ENCODE measurements at regions not wholly inside any gene's neighbourhood (a gene's known extent, or its start where the extent isn't known, plus 50 kb on each side); places are given as distances from the start of the nearest gene placed in this dataset.

GRCh38 chr2:30394096-30394495, 53.0 kb upstream of the LCLAT1 start:
- no peak for DNase-seq (ENCODE audit: low spot score)
- TF ChIP-seq, protein P1, sequence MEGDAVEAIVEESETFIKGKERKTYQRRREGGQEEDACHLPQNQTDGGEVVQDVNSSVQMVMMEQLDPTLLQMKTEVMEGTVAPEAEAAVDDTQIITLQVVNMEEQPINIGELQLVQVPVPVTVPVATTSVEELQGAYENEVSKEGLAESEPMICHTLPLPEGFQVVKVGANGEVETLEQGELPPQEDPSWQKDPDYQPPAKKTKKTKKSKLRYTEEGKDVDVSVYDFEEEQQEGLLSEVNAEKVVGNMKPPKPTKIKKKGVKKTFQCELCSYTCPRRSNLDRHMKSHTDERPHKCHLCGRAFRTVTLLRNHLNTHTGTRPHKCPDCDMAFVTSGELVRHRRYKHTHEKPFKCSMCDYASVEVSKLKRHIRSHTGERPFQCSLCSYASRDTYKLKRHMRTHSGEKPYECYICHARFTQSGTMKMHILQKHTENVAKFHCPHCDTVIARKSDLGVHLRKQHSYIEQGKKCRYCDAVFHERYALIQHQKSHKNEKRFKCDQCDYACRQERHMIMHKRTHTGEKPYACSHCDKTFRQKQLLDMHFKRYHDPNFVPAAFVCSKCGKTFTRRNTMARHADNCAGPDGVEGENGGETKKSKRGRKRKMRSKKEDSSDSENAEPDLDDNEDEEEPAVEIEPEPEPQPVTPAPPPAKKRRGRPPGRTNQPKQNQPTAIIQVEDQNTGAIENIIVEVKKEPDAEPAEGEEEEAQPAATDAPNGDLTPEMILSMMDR (conservative IDR thresholded peaks at IDR 0.05; ENCODE audit: low read depth), result no peak
- CTCF ChIA-PET, result no interaction called here
- POLR2A ChIA-PET (ENCODE audit: low non-redundant PET), result no interaction called here
- H3K27ac ChIP-seq, result no peak overlapping the region

- no peak overlapping the region for H3K27ac ChIP-seq
- DNase-seq (ENCODE audit: low spot score), result no peak
- CTCF ChIA-PET, result interaction anchor here (0.7 kb wide), 1 partner anchor 14 kb away, joined by 3 read pairs; no protein-coding TSS in a partner anchor
- TF ChIP-seq, protein P1 (conservative IDR thresholded peaks at IDR 0.05; ENCODE audit: low read depth), result no peak
- POLR2A ChIA-PET (ENCODE audit: low non-redundant PET), result no interaction called here
These were observed 50.4 kb upstream of the LCLAT1 start for GRCh38 chr2:30396436-30397232.

All from RWPE1 (cell line).